ENCODE measurements at regions not wholly inside any gene's neighbourhood (a gene's known extent, or its start where the extent isn't known, plus 50 kb on each side); places are given as distances from the start of the nearest gene placed in this dataset.

- H3K36me3 ChIP-seq (ENCODE audit: insufficient read depth, low read length): no peaks in the 10 kb centered on the region
- POLR2A ChIA-PET: interaction anchor here (0.7 kb wide), 1 partner anchor 460 kb away, joined by 3 read pairs; no protein-coding TSS in a partner anchor
- H4K20me1 ChIP-seq (ENCODE audit: insufficient read depth, low read length): no peaks in the 10 kb centered on the region
- no peaks in the 10 kb centered on the region for H3K4me1 ChIP-seq (ENCODE audit: insufficient read depth, low read length, poor library complexity, severe bottlenecking)
- H2AFZ ChIP-seq (ENCODE audit: low read length): no peak overlapping the region
- H3K9me2 ChIP-seq (ENCODE audit: insufficient read depth, low read length): no peaks in the 10 kb centered on the region
- no peaks in the 10 kb centered on the region for H3K79me2 ChIP-seq (ENCODE audit: insufficient read depth, low read depth, low read length)
- H3K9me3 ChIP-seq (ENCODE audit: low read length): no peaks in the 10 kb centered on the region
- no peak overlapping the region for H3K27ac ChIP-seq (ENCODE audit: low read depth, low read length, poor library complexity, severe bottlenecking)
- no peak for DNase-seq (ENCODE audit: low spot score)
- H3K4me2 ChIP-seq (ENCODE audit: low read length): no peak overlapping the region
- no peak for TF ChIP-seq CTCF (conservative IDR thresholded peaks at IDR 0.05; ENCODE audit: low read length)
- no peak for TF ChIP-seq EZH2phosphoT487 (IDR thresholded peaks at IDR 0.05; ENCODE audit: borderline replicate concordance, low read depth, low read length)
- BruUV-seq (replicated peaks): no TSS peak
- intact Hi-C loops (cut with micrococcal nuclease; ENCODE audit: unreplicated experiment): no loop called here
- CTCF ChIA-PET (ENCODE audit: unreplicated experiment): no interaction called here
- H3K4me3 ChIP-seq (ENCODE audit: low read depth, low read length, poor library complexity, severe bottlenecking): no peak overlapping the region
Observed at GRCh38 chr10:32163762-32164148, 107.5 kb upstream of the KIF5B start.

GRCh38 chr10:32163071-32163761 is 107.0 kb upstream of the KIF5B start:
- no TSS peak for BruUV-seq (replicated peaks)
- Histone ChIP-seq H3K36me3 (ENCODE audit: insufficient read depth, low read length) (no peaks in the 10 kb centered on the region), H3K9me2 (ENCODE audit: insufficient read depth, low read length) (no peaks in the 10 kb centered on the region), H3K4me1 (ENCODE audit: insufficient read depth, low read length, poor library complexity, severe bottlenecking) (no peaks in the 10 kb centered on the region), H3K4me2 (ENCODE audit: low read length) (no peak overlapping the region), H2AFZ (ENCODE audit: low read length) (no peak overlapping the region), H4K20me1 (ENCODE audit: insufficient read depth, low read length) (no peaks in the 10 kb centered on the region), H3K27ac (ENCODE audit: low read depth, low read length, poor library complexity, severe bottlenecking) (no peak overlapping the region), H3K79me2 (ENCODE audit: insufficient read depth, low read depth, low read length) (no peaks in the 10 kb centered on the region), H3K9me3 (ENCODE audit: low read length) (no peaks in the 10 kb centered on the region), H3K4me3 (ENCODE audit: low read depth, low read length, poor library complexity, severe bottlenecking) (no peak overlapping the region)
- ChIA-PET POLR2A (interaction anchor here (0.7 to 1.1 kb wide), 3 partner anchors 9 to 461 kb away, joined by 3 to 4 read pairs (median 3); no protein-coding TSS in a partner anchor), CTCF (ENCODE audit: unreplicated experiment) (no interaction called here)
- intact Hi-C loops (cut with micrococcal nuclease; ENCODE audit: unreplicated experiment): no loop called here
- no peak for DNase-seq (ENCODE audit: low spot score)
- TF ChIP-seq CTCF (conservative IDR thresholded peaks at IDR 0.05; ENCODE audit: low read length) (no peak), EZH2phosphoT487 (IDR thresholded peaks at IDR 0.05; ENCODE audit: borderline replicate concordance, low read depth, low read length) (no peak)

- Histone ChIP-seq H3K4me1 (ENCODE audit: insufficient read depth, low read length, poor library complexity, severe bottlenecking) (no peaks in the 10 kb centered on the region), H3K27ac (ENCODE audit: low read depth, low read length, poor library complexity, severe bottlenecking) (no peak overlapping the region), H3K36me3 (ENCODE audit: insufficient read depth, low read length) (no peaks in the 10 kb centered on the region), H3K9me3 (ENCODE audit: low read length) (no peaks in the 10 kb centered on the region), H4K20me1 (ENCODE audit: insufficient read depth, low read length) (no peaks in the 10 kb centered on the region), H3K79me2 (ENCODE audit: insufficient read depth, low read depth, low read length) (no peaks in the 10 kb centered on the region), H3K9me2 (ENCODE audit: insufficient read depth, low read length) (no peaks in the 10 kb centered on the region), H3K4me3 (ENCODE audit: low read depth, low read length, poor library complexity, severe bottlenecking) (no peak overlapping the region), H2AFZ (ENCODE audit: low read length) (no peak overlapping the region), H3K4me2 (ENCODE audit: low read length) (no peak overlapping the region)
- CTCF ChIA-PET (ENCODE audit: unreplicated experiment): interaction anchor here (0.6 kb wide), 1 partner anchor 149 kb away, joined by 3 read pairs; no protein-coding TSS in a partner anchor
- no TSS peak for BruUV-seq (replicated peaks)
- TF ChIP-seq CTCF (conservative IDR thresholded peaks at IDR 0.05; ENCODE audit: low read length) (no peak), EZH2phosphoT487 (IDR thresholded peaks at IDR 0.05; ENCODE audit: borderline replicate concordance, low read depth, low read length) (no peak)
- no peak for DNase-seq (ENCODE audit: low spot score)
- intact Hi-C loops (cut with micrococcal nuclease; ENCODE audit: unreplicated experiment): no loop called here
- POLR2A ChIA-PET: no interaction called here
Observed at GRCh38 chr10:32161586-32161985, 105.4 kb upstream of the KIF5B start.

All from OCI-LY7 (cell line).